Central memory CD8-positive, alpha-beta T cell (primary cell): ENCODE measurements at regions not wholly inside any gene's neighbourhood (a gene's known extent, or its start where the extent isn't known, plus 50 kb on each side); places are given as distances from the start of the nearest gene placed in this dataset.

Experiments
- ATAC-seq: fragments of 150-1000 bp; cut with Tn5 transposase; replicated peaks from 2 replicates; pipeline ENCODE4 v1.10.0; 2022; ENCODE audit warnings: mild to moderate bottlenecking, moderate FRiP score, moderate number of reproducible peaks; ENCODE audit not compliant: poor library complexity, severe bottlenecking; ENCODE audit errors: extremely low read depth
- DNase-seq, 2 donors: peaks; one replicate each; pipeline ENCODE4 v3.0.0; 2021; ENCODE audit warnings: low spot score in 2 of 2
- H3K27ac Mint-ChIP-seq: one replicate; pipeline ENCODE4 v1.8.0; 2022; ENCODE audit warnings: low read depth, mild to moderate bottlenecking, moderate library complexity, mixed read lengths
- H3K27me3 Mint-ChIP-seq: one replicate; pipeline ENCODE4 v1.8.0; 2022; ENCODE audit warnings: mixed read lengths
- H3K36me3 Mint-ChIP-seq: one replicate; pipeline ENCODE4 v1.8.0; 2022; ENCODE audit warnings: mild to moderate bottlenecking, moderate library complexity, mixed read lengths; ENCODE audit not compliant: insufficient read depth
- H3K4me1 Mint-ChIP-seq: one replicate; pipeline ENCODE4 v1.8.0; 2022; ENCODE audit warnings: mixed read lengths
- H3K4me3 Mint-ChIP-seq: one replicate; pipeline ENCODE4 v1.8.0; 2022; ENCODE audit warnings: mild to moderate bottlenecking, moderate library complexity, mixed read lengths
- H3K9me3 Mint-ChIP-seq: one replicate; pipeline ENCODE4 v1.8.0; 2022; ENCODE audit warnings: mixed read lengths

DNA sequence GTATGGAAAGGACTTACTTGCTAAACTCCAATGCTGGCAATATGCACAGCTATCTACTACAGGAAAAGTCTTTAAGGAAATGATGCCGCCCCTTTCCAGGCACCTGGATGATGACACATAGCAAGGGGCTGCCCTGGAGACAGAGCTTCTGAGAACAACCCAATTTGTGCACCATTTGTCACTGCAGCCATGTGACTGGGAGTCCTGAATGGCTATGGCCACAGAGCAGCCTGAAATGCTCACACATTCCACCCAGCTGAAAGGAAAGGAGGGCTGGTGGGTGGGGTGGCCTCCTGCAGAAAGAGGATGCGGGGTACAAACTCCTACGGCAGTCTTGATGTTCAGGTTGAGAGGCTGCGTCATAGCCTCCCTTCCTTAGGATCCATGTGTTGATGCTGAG lies 70.1 kb upstream of the FSTL4 start:
- no peak overlapping the region for H3K4me3 Mint-ChIP-seq
- H3K9me3 Mint-ChIP-seq = no peaks in the 10 kb centered on the region
- no peak for ATAC-seq
- peaks cover 64% of the 10 kb centered on the region for H3K27me3 Mint-ChIP-seq
- no peak overlapping the region for H3K27ac Mint-ChIP-seq
- DNase-seq = no peak
- H3K36me3 Mint-ChIP-seq = no peaks in the 10 kb centered on the region
- H3K4me1 Mint-ChIP-seq = no peaks in the 10 kb centered on the region

DNA sequence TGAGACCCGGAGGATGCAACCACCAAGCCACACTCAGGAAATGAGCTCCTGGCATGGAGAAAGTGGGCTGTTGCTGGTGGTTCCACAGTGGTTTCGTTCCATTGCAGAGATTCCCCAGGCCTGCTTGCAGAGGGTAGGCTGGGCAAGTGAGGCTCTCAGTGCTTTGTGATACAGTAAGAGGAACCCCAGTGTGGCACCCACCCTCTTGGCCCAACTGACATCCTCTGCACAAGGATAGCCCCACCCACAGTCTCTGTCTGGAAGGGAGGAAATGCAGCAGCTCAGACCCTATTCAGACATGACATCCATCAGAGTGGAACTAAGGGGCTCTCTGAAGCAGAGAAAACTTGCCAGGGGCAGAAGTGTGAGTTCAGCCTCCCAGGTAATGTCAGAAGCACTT lies 69.6 kb upstream of the FSTL4 start:
- H3K4me1 Mint-ChIP-seq = no peaks in the 10 kb centered on the region
- H3K27me3 Mint-ChIP-seq = peaks cover 58% of the 10 kb centered on the region
- DNase-seq (no peak), ATAC-seq (peak; percentile 46)
- no peak overlapping the region for H3K4me3 Mint-ChIP-seq
- H3K9me3 Mint-ChIP-seq = no peaks in the 10 kb centered on the region
- H3K27ac Mint-ChIP-seq = no peak overlapping the region
- no peaks in the 10 kb centered on the region for H3K36me3 Mint-ChIP-seq

DNA sequence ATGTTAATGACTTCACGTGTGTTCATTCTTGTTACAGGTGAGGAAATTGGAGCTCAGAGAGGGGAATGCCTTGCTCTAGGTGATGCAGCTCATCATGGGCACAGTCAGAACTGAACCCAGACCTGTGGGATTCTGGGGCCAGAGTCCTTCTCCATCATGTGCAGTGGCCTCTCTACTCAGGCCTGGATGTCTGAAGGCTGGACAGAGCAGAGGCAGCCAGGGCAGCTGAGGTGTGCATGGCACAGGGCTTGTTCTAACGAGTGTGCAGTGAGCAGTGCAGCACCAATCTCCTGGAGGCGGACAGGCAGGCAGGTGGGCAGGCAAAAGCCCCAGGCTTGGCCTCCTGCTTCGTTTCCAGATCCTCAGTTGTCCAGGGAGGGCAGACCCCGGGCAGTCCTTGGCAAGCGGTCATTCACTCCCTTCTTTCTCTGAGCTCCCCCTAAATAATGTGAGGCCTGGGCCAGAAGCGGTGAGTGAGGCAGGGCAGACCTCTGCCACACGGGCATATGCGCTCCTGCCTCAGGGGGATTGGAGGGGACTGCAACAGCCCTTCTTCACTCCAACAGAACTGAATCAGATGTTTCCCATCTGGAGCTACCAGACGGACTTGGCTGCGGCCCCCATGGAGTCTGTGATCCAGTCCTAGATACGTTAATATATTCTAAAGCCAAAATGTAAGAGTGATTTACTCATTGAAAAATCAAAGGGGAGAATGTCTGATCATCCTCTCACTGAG lies 68.7 kb upstream of the FSTL4 start:
- ATAC-seq (no peak), DNase-seq (no peak)
- Mint-ChIP-seq H3K4me1 (no peaks in the 10 kb centered on the region), H3K4me3 (no peak overlapping the region), H3K9me3 (no peaks in the 10 kb centered on the region), H3K27me3 (peaks cover 49% of the 10 kb centered on the region), H3K27ac (no peak overlapping the region), H3K36me3 (no peaks in the 10 kb centered on the region)

DNA sequence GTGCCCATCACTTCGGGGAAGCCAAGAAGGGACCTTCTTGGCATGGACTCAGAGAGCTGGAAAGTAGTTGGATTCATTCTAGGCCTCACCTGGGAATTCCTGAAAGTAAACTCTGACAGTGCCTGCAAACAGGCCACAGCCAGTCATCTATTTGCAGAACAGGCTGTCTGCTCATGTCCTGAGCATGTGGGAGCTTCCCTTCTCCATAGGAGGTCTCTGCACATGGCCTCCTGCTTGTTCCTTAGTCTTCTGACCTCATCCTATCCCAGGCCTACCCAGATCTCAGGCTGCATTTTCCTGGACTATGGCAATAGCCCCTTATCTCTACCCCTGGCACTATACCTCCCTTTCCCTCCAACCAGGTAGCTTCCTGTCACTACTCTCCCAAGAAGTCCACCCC lies 67.2 kb upstream of the FSTL4 start:
- no peak overlapping the region for H3K27ac Mint-ChIP-seq
- DNase-seq (no peak), ATAC-seq (no peak)
- H3K36me3 Mint-ChIP-seq = no peaks in the 10 kb centered on the region
- H3K4me3 Mint-ChIP-seq = no peak overlapping the region
- no peaks in the 10 kb centered on the region for H3K9me3 Mint-ChIP-seq
- H3K4me1 Mint-ChIP-seq = no peaks in the 10 kb centered on the region
- H3K27me3 Mint-ChIP-seq = peaks cover 46% of the 10 kb centered on the region

DNA sequence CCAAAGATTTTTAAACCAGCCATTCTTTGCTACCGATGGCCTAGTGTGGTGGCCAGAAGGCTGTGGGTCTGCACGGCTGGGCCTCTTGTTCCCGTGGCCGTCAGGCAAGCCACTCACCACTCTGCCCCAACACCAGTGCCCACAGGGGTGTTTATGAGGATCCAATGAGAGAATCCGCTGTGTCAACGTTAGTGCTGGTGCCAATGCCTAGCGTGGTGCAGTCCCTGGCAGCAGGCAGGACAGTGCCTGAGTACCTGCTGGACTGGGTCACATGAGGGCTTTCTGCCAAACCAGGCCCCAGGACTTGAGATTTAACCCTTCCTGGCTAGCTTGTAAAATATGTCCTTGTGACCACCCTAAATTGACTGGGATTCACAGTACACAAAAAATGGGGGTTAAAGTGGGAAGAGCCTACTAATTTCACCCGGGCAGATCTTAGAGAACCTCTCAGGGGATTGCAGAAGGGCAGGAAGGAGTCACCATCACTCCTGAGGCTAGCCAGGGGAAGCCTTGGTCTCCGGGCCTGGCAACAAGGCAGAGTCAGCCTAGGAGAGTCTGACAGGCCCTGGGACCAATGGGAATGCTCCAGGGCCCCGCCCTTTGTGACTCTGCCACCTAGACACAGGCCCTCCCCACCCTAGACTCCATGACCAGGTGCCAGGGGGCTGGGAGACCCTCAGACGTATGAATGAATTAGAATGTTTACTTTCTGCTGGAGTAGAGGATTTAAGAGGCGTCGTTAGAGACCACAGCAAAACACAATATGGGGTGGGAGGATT lies 63.2 kb upstream of the FSTL4 start:
- Mint-ChIP-seq H3K4me1 (no peaks in the 10 kb centered on the region), H3K27ac (no peak overlapping the region), H3K27me3 (peaks cover 62% of the 10 kb centered on the region), H3K9me3 (no peaks in the 10 kb centered on the region), H3K4me3 (no peak overlapping the region), H3K36me3 (no peaks in the 10 kb centered on the region)
- DNase-seq (no peak), ATAC-seq (no peak)

DNA sequence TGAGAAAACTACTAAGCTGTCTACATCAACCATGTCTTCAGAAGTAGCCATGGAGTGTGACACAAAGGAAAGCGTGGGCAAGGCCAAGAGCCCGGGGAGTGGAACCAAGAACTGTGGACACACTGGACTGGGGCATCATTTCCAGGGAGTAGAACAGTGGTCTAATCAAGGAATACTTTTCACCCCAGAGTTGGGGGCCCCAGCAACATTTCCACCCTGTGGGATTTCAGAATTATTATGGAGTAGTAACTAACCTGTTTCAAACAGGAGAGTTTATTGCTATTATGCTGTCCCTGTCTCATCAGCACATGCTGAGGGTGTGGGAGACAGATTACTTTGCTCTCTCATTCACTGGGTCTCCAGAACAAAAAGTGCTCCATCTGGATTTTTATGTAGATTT lies 58.0 kb upstream of the FSTL4 start:
- Mint-ChIP-seq H3K4me1 (no peaks in the 10 kb centered on the region), H3K27ac (no peak overlapping the region), H3K27me3 (peaks cover 61% of the 10 kb centered on the region), H3K9me3 (no peaks in the 10 kb centered on the region), H3K36me3 (no peaks in the 10 kb centered on the region), H3K4me3 (no peak overlapping the region)
- no peak for ATAC-seq
- DNase-seq = no peak

DNA sequence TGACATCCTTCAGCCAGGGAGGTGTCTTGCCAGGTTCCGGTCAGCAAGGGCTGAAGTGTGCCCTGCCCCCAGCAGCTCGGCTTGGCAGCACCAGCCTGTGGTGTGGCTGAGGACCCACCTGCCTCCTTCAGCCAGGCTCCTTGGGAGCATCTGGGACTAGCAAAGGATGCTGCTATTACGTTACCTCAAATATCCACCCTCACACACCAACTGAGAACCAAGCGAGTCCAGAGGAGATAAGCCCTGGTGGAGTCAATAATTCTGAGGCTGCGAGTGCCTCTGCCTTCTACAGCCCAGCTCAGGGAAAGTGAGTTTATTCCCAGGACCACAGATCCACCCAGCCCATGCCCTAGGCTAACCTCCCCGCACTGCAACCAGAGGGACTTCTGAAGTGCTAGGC lies 57.1 kb upstream of the FSTL4 start:
- Mint-ChIP-seq H3K4me1 (no peaks in the 10 kb centered on the region), H3K27me3 (peaks cover 52% of the 10 kb centered on the region), H3K36me3 (no peaks in the 10 kb centered on the region), H3K27ac (no peak overlapping the region), H3K4me3 (no peak overlapping the region), H3K9me3 (no peaks in the 10 kb centered on the region)
- no peak for ATAC-seq
- no peak for DNase-seq

DNA sequence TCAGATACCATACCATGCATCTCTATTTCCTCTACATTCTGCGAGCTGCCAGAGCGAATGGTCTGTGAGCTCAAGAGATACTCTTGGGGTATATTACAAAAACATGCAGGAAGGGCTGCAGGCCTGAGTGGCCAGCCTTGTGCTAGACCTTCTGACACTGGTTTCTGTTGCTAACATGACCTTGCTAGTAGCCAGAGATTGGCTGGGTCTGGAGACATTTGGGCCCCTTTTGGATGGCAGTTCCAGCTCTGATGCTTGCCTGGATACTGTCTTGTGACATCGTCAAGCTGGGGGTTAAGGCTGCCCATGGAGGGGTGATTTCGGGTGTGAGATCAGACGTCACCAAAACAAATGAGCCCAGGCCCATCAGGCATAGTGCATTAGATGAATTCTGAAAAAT lies 56.1 kb upstream of the FSTL4 start:
- DNase-seq (no peak), ATAC-seq (no peak)
- no peaks in the 10 kb centered on the region for H3K4me1 Mint-ChIP-seq
- H3K36me3 Mint-ChIP-seq = no peaks in the 10 kb centered on the region
- H3K9me3 Mint-ChIP-seq = no peaks in the 10 kb centered on the region
- no peak overlapping the region for H3K4me3 Mint-ChIP-seq
- peaks cover 53% of the 10 kb centered on the region for H3K27me3 Mint-ChIP-seq
- H3K27ac Mint-ChIP-seq = no peak overlapping the region

DNA sequence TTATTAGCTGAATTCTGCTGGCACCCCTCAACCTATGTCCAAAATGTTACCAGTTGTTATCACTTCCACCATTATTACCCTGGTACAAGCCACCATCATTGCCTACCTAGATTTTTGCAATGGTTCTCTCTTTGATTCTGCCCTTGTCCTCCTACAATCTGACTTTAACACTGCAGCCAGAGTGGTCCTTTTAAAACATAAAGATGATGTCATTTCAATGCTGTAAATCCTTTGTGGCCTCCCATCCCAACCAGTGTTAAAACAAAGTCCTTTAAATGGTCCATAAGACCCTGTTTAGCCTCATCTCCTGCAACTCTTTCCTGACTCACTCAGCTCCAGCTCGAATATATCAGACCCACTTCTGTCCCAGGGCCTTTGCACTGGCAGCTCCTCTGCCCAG lies 54.9 kb upstream of the FSTL4 start:
- no peak overlapping the region for H3K4me3 Mint-ChIP-seq
- H3K27me3 Mint-ChIP-seq = peaks cover 53% of the 10 kb centered on the region
- no peaks in the 10 kb centered on the region for H3K4me1 Mint-ChIP-seq
- no peaks in the 10 kb centered on the region for H3K9me3 Mint-ChIP-seq
- H3K36me3 Mint-ChIP-seq = no peaks in the 10 kb centered on the region
- no peak for ATAC-seq
- DNase-seq = no peak
- no peak overlapping the region for H3K27ac Mint-ChIP-seq

DNA sequence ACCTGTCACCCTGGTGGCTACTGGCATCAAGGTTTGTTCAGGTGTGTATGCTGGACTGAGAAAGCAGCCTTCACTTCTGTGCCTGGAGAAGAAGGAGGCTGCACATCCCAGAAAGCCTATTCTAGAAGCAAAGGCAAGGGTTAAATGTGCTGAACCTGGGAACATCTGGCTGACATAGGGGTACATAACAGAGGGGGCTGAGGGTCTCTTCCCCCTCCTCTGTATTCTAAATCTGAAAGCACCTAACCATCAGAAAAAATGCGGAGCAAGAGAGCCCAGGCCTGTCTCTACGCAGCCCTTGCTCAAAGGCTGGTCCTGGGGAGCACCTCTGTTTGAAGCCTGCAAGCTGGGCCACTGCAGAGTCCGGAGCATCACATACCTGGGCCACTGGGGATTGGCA lies 53.2 kb upstream of the FSTL4 start:
- Mint-ChIP-seq H3K36me3 (no peaks in the 10 kb centered on the region), H3K9me3 (no peaks in the 10 kb centered on the region), H3K27ac (no peak overlapping the region), H3K4me1 (no peaks in the 10 kb centered on the region), H3K4me3 (no peak overlapping the region), H3K27me3 (peaks cover 48% of the 10 kb centered on the region)
- DNase-seq = no peak
- ATAC-seq = no peak

DNA sequence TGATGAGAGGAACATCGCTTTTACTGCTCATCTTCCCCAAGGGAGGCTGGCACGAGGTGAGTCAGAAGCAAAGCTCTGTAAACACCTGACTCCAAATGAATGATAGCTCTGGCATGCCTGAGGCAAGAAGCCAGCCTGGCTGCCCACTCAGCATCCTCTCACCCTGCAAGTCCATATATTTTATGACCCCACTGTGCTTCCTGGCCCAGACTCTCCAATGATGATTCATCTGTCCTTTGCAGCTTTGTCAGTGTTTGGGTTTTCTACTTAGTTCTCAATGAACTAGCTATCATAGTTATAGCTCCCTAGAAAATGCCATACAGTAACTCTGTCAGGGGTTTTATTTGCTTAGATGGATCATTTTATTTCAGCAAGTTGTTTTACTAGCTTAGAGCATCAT lies 52.1 kb upstream of the FSTL4 start:
- Mint-ChIP-seq H3K4me3 (no peak overlapping the region), H3K27ac (no peak overlapping the region), H3K9me3 (no peaks in the 10 kb centered on the region), H3K27me3 (peaks cover 48% of the 10 kb centered on the region), H3K4me1 (no peaks in the 10 kb centered on the region), H3K36me3 (no peaks in the 10 kb centered on the region)
- no peak for DNase-seq
- no peak for ATAC-seq

DNA sequence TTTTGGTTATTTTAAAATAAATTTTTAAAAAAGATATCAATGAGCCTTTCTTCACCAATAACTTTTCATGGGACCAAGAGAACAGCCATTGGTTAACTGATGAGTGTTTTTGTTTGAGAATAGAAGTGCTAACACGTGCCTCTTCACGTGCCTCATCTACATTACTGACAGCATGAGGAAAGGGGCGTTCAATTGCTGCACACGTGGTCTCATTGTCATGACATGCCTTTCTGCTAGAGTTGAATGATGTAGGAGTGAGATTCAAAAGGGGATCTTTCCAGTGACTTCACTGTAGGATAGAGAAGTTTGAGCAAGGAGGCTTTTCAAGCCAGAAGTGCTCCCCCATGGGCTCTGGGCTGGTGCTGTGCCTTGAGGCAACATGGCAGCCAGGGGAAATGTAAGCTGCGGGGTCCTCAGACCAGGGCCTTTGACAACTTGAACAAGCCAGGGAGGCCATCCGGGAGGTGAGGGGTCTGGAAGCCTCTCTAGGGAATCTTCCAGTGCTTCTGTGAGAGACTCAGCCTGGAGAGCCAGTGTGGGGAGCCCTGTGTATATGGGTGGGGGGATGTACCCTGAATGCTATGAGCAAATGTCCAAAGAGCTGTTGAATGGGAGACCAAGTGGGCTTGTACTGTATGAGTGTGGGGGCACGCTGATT lies 51.2 kb upstream of the FSTL4 start:
- no peak for ATAC-seq
- Mint-ChIP-seq H3K36me3 (no peaks in the 10 kb centered on the region), H3K9me3 (no peaks in the 10 kb centered on the region), H3K4me1 (no peaks in the 10 kb centered on the region), H3K4me3 (no peak overlapping the region), H3K27me3 (peaks cover 43% of the 10 kb centered on the region), H3K27ac (no peak overlapping the region)
- no peak for DNase-seq

DNA sequence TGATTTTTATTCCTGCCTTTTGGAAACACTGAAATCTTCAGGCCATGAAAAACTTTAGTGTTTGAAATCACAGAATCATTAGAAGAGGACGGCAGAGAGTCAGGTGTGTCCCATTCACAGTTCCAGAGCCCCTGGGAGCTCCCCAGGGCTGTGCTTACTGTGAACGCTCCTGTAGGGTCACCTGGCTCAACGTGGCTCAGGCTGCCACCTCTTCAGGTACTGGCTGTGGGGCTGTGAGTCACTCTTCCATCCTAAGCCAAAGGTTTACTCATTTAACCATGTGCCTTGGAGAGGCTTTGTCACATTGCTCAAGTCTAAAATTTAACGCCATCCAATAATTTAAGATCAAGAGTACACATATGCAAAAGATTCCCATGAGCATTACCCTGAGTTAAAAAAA lies 50.2 kb upstream of the FSTL4 start:
- H3K4me3 Mint-ChIP-seq = no peak overlapping the region
- ATAC-seq = no peak
- no peaks in the 10 kb centered on the region for H3K9me3 Mint-ChIP-seq
- H3K4me1 Mint-ChIP-seq = no peaks in the 10 kb centered on the region
- no peak overlapping the region for H3K27ac Mint-ChIP-seq
- H3K27me3 Mint-ChIP-seq = peaks cover 33% of the 10 kb centered on the region
- H3K36me3 Mint-ChIP-seq = no peaks in the 10 kb centered on the region
- DNase-seq = no peak
